Activated T-cell treated with anti-CD3 and anti-CD28 coated beads, Interleukin-2, amount 50 U/mL, for 24 hours (primary cell): ENCODE measurements at regions not wholly inside any gene's neighbourhood (a gene's known extent, or its start where the extent isn't known, plus 50 kb on each side); places are given as distances from the start of the nearest gene placed in this dataset.
"Not testable (repeated sequence)": the region's sequence is repeated elsewhere in the genome, so short reads cannot be mapped to it uniquely, and the experiment has no call there.

Experiments used
- DNase-seq: peaks from one replicate; pipeline ENCODE4 v3.0.0-alpha.2; 2020
- H3K27ac Mint-ChIP-seq: 2 replicates; pipeline ENCODE4 v1.8.0; 2020; ENCODE audit warnings: mild to moderate bottlenecking, mixed read lengths
- H3K27me3 Mint-ChIP-seq: 2 replicates; pipeline ENCODE4 v1.8.0; 2020; ENCODE audit warnings: mixed read lengths
- H3K36me3 Mint-ChIP-seq: 2 replicates; pipeline ENCODE4 v1.8.0; 2020; ENCODE audit warnings: low read depth, mixed read lengths
- H3K4me1 Mint-ChIP-seq: 2 replicates; pipeline ENCODE4 v1.8.0; 2020; ENCODE audit warnings: low read depth, mixed read lengths
- H3K4me3 Mint-ChIP-seq: 2 replicates; pipeline ENCODE4 v1.8.0; 2020; ENCODE audit warnings: mild to moderate bottlenecking, moderate library complexity, mixed read lengths
- H3K9me3 Mint-ChIP-seq: 2 replicates; pipeline ENCODE4 v1.8.0; 2020; ENCODE audit warnings: mixed read lengths

- no peak for DNase-seq
- H3K27ac Mint-ChIP-seq: no peak overlapping the region
- no peaks in the 10 kb centered on the region for H3K4me1 Mint-ChIP-seq
- no peak overlapping the region for H3K4me3 Mint-ChIP-seq
- H3K9me3 Mint-ChIP-seq: no peaks in the 10 kb centered on the region
- no peaks in the 10 kb centered on the region for H3K36me3 Mint-ChIP-seq
- peaks cover 3% of the 10 kb centered on the region for H3K27me3 Mint-ChIP-seq
Measured at GRCh38 chr3:157586293-157586692, 83.1 kb upstream of the VEPH1 start.

- no peak overlapping the region for H3K27ac Mint-ChIP-seq
- H3K4me1 Mint-ChIP-seq: no peaks in the 10 kb centered on the region
- no peaks in the 10 kb centered on the region for H3K36me3 Mint-ChIP-seq
- H3K9me3 Mint-ChIP-seq: no peaks in the 10 kb centered on the region
- peaks cover 3% of the 10 kb centered on the region for H3K27me3 Mint-ChIP-seq
- DNase-seq: no peak
- no peak overlapping the region for H3K4me3 Mint-ChIP-seq
Measured at GRCh38 chr3:157585386-157585785, 82.2 kb upstream of the VEPH1 start.

GRCh38 chr3:157582637-157582973, 79.4 kb upstream of the VEPH1 start:
- no peak overlapping the region for H3K4me3 Mint-ChIP-seq
- H3K36me3 Mint-ChIP-seq: no peaks in the 10 kb centered on the region
- no peak for DNase-seq
- H3K9me3 Mint-ChIP-seq: no peaks in the 10 kb centered on the region
- no peak overlapping the region for H3K27ac Mint-ChIP-seq
- no peaks in the 10 kb centered on the region for H3K4me1 Mint-ChIP-seq
- no peaks in the 10 kb centered on the region for H3K27me3 Mint-ChIP-seq

- H3K9me3 Mint-ChIP-seq, H3K27ac Mint-ChIP-seq, H3K36me3 Mint-ChIP-seq, H3K4me3 Mint-ChIP-seq, H3K4me1 Mint-ChIP-seq, DNase-seq, H3K27me3 Mint-ChIP-seq: not testable (repeated sequence)
Measured at GRCh38 chr3:157581956-157582636, 78.9 kb upstream of the VEPH1 start.

- H3K27ac Mint-ChIP-seq: no peak overlapping the region
- no peaks in the 10 kb centered on the region for H3K9me3 Mint-ChIP-seq
- no peak overlapping the region for H3K4me3 Mint-ChIP-seq
- DNase-seq: no peak
- no peaks in the 10 kb centered on the region for H3K27me3 Mint-ChIP-seq
- no peaks in the 10 kb centered on the region for H3K36me3 Mint-ChIP-seq
- no peaks in the 10 kb centered on the region for H3K4me1 Mint-ChIP-seq
Measured at GRCh38 chr3:157581371-157581770, 78.2 kb upstream of the VEPH1 start.

GRCh38 chr3:157578181-157578580, 75.0 kb upstream of the VEPH1 start:
- H3K9me3 Mint-ChIP-seq: no peaks in the 10 kb centered on the region
- no peaks in the 10 kb centered on the region for H3K36me3 Mint-ChIP-seq
- no peaks in the 10 kb centered on the region for H3K4me1 Mint-ChIP-seq
- no peak for DNase-seq
- no peak overlapping the region for H3K4me3 Mint-ChIP-seq
- H3K27ac Mint-ChIP-seq: no peak overlapping the region
- peaks cover 4% of the 10 kb centered on the region for H3K27me3 Mint-ChIP-seq

GRCh38 chr3:157574531-157574930, 71.3 kb upstream of the VEPH1 start:
- H3K4me3 Mint-ChIP-seq: no peak overlapping the region
- no peaks in the 10 kb centered on the region for H3K4me1 Mint-ChIP-seq
- no peaks in the 10 kb centered on the region for H3K36me3 Mint-ChIP-seq
- H3K27me3 Mint-ChIP-seq: peaks cover 17% of the 10 kb centered on the region
- no peak for DNase-seq
- no peaks in the 10 kb centered on the region for H3K9me3 Mint-ChIP-seq
- no peak overlapping the region for H3K27ac Mint-ChIP-seq

- Mint-ChIP-seq H3K4me1 (no peaks in the 10 kb centered on the region), H3K4me3 (no peak overlapping the region), H3K27ac (no peak overlapping the region), H3K9me3 (no peaks in the 10 kb centered on the region), H3K27me3 (peaks cover 17% of the 10 kb centered on the region), H3K36me3 (no peaks in the 10 kb centered on the region)
- no peak for DNase-seq
Measured at GRCh38 chr3:157573780-157574378, 70.7 kb upstream of the VEPH1 start.

- Mint-ChIP-seq H3K36me3 (no peaks in the 10 kb centered on the region), H3K4me1 (no peaks in the 10 kb centered on the region), H3K9me3 (no peaks in the 10 kb centered on the region), H3K4me3 (no peak overlapping the region), H3K27ac (no peak overlapping the region), H3K27me3 (peaks cover 17% of the 10 kb centered on the region)
- DNase-seq: no peak
Measured at GRCh38 chr3:157573281-157573680, 70.1 kb upstream of the VEPH1 start.

- peaks cover 17% of the 10 kb centered on the region for H3K27me3 Mint-ChIP-seq
- H3K4me3 Mint-ChIP-seq: no peak overlapping the region
- no peak overlapping the region for H3K27ac Mint-ChIP-seq
- DNase-seq: no peak
- no peaks in the 10 kb centered on the region for H3K36me3 Mint-ChIP-seq
- no peaks in the 10 kb centered on the region for H3K4me1 Mint-ChIP-seq
- no peaks in the 10 kb centered on the region for H3K9me3 Mint-ChIP-seq
Measured at GRCh38 chr3:157572559-157573270, 69.5 kb upstream of the VEPH1 start.

GRCh38 chr3:157566596-157566995, 63.4 kb upstream of the VEPH1 start:
- Mint-ChIP-seq H3K9me3 (peaks cover 3% of the 10 kb centered on the region), H3K4me1 (no peaks in the 10 kb centered on the region), H3K27me3 (peaks cover 11% of the 10 kb centered on the region), H3K4me3 (no peak overlapping the region), H3K36me3 (no peaks in the 10 kb centered on the region), H3K27ac (no peak overlapping the region)
- no peak for DNase-seq

GRCh38 chr3:157559401-157559800, 56.2 kb upstream of the VEPH1 start:
- Mint-ChIP-seq H3K9me3 (peaks cover 3% of the 10 kb centered on the region), H3K36me3 (no peaks in the 10 kb centered on the region), H3K27ac (no peak overlapping the region), H3K4me1 (no peaks in the 10 kb centered on the region), H3K27me3 (peaks cover 12% of the 10 kb centered on the region), H3K4me3 (no peak overlapping the region)
- no peak for DNase-seq
